DND-41 (cell line): ENCODE measurements at regions not wholly inside any gene's neighbourhood (a gene's known extent, or its start where the extent isn't known, plus 50 kb on each side); places are given as distances from the start of the nearest gene placed in this dataset.

Source experiments
- EZH2 ChIP-seq: IDR thresholded peaks from 3 replicates; pipeline ENCODE4 v1.6.1; 2012; ENCODE audit warnings: borderline replicate concordance, low read depth, mild to moderate bottlenecking, moderate library complexity, low read length, inconsistent platforms; ENCODE audit not compliant: severe bottlenecking
- TF ChIP-seq, protein P1 (sequence below): IDR thresholded peaks from 2 replicates; pipeline ENCODE4 v1.5.1; 2012; ENCODE audit warnings: borderline replicate concordance, low read length, moderate library complexity, mild to moderate bottlenecking; ENCODE audit not compliant: poor library complexity, severe bottlenecking; ENCODE audit errors: extremely low read depth

DNA sequence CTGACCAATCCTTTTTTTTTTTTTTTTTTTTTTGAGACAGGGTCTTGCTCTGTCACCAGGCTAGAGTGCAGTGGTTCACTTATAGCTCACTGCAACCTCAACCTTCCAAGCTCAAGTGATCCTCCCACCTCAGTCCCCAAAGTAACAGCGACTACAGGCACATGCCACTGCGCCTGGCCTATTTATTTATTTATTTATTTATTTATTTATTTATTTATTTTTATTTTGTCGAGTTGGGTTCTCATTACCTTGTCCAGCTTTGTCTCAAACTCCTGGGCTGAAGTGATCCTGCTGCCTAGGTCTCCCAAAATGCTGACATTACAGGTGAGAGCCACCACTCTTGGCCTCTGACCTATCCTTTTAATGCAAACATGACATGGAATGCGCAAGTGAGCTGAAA lies 124.4 kb downstream of the GXYLT1 start:
- TF ChIP-seq, protein P1, sequence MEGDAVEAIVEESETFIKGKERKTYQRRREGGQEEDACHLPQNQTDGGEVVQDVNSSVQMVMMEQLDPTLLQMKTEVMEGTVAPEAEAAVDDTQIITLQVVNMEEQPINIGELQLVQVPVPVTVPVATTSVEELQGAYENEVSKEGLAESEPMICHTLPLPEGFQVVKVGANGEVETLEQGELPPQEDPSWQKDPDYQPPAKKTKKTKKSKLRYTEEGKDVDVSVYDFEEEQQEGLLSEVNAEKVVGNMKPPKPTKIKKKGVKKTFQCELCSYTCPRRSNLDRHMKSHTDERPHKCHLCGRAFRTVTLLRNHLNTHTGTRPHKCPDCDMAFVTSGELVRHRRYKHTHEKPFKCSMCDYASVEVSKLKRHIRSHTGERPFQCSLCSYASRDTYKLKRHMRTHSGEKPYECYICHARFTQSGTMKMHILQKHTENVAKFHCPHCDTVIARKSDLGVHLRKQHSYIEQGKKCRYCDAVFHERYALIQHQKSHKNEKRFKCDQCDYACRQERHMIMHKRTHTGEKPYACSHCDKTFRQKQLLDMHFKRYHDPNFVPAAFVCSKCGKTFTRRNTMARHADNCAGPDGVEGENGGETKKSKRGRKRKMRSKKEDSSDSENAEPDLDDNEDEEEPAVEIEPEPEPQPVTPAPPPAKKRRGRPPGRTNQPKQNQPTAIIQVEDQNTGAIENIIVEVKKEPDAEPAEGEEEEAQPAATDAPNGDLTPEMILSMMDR, result no peak
- no peak for TF ChIP-seq EZH2
